OCI-LY7 (cell line): ENCODE measurements at regions not wholly inside any gene's neighbourhood (a gene's known extent, or its start where the extent isn't known, plus 50 kb on each side); places are given as distances from the start of the nearest gene placed in this dataset.

Experiments used
- CTCF ChIP-seq: fragments of 200-600 bp; sonication (generic); conservative IDR thresholded peaks from 2 replicates; pipeline ENCODE4 v1.5.1; 2014; ENCODE audit warnings: mild to moderate bottlenecking, antibody characterized with exemption, low read length, moderate library complexity, mixed read lengths
- EZH2phosphoT487 ChIP-seq: fragments of 200-600 bp; sonication (generic); IDR thresholded peaks from 2 replicates; pipeline ENCODE4 v1.6.1; 2018; ENCODE audit warnings: low read depth, borderline replicate concordance, mild to moderate bottlenecking, mixed run types, antibody characterized with exemption, low read length, moderate library complexity, mixed read lengths

- TF ChIP-seq CTCF (no peak), EZH2phosphoT487 (no peak)
Observed at GRCh38 chr12:113649256-113649830, 177.7 kb upstream of the LHX5 start.
